GM18951 (cell line): ENCODE measurements at regions not wholly inside any gene's neighbourhood (a gene's known extent, or its start where the extent isn't known, plus 50 kb on each side); places are given as distances from the start of the nearest gene placed in this dataset.
"Not testable (repeated sequence)": the region's sequence is repeated elsewhere in the genome, so short reads cannot be mapped to it uniquely, and the experiment has no call there.

Source experiments
- POLR2A ChIP-seq: IDR thresholded peaks from 4 replicates; pipeline ENCODE4 v1.6.1; 2011; ENCODE audit warnings: mild to moderate bottlenecking; ENCODE audit not compliant: insufficient read length, insufficient read depth; ENCODE audit errors: extremely low read depth
- in situ Hi-C: fragments of 300-500 bp; cut with MboI; formaldehyde crosslinking; loops from one replicate; pipeline ENCODE4 v1.12.0; 2022; ENCODE audit warnings: low sequenced_read_pairs, mixed read lengths, inconsistent platforms; ENCODE audit not compliant: unreplicated experiment

GRCh38 chr3:153051427-153052095 is 110.5 kb upstream of the RAP2B start:
- in situ Hi-C loops = no loop called here
- no peak for TF ChIP-seq POLR2A

- no peak for TF ChIP-seq POLR2A
- in situ Hi-C loops = no loop called here
Observed at GRCh38 chr3:153052096-153052460, 109.9 kb upstream of the RAP2B start.

GRCh38 chr3:153055217-153055616 is 106.8 kb upstream of the RAP2B start:
- in situ Hi-C loops = no loop called here
- TF ChIP-seq POLR2A = no peak

GRCh38 chr3:153055779-153056178 is 106.2 kb upstream of the RAP2B start:
- in situ Hi-C loops = no loop called here
- TF ChIP-seq POLR2A = no peak

- in situ Hi-C loops = not testable (repeated sequence)
Observed at GRCh38 chr3:153058031-153058688, 103.9 kb upstream of the RAP2B start.

DNA sequence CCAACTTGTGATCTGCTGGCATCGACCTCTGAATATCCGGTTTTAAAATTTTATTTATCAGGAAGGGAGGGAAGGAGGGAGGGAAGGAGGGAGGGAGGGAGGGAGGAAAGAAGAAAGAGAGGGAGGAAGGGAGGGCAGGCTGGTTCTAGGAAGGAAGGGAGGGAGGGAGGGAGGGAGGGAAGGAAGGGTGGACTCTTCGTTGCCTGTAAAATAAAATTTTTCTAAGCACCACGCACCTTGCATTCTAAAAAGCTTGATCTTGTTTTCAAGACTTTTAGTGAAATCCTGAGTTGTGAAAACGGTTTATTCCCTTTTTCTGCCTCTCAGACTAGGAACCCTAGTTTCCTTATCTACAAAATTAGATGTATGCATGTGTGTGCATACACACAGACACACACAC is 101.7 kb upstream of the RAP2B start:
- no peak for TF ChIP-seq POLR2A

GRCh38 chr3:153061938-153062528 is 100.0 kb upstream of the RAP2B start:
- no peak for TF ChIP-seq POLR2A
- in situ Hi-C loops = no loop called here

More for the DNA sequence above, 101.7 kb upstream of the RAP2B start:
- in situ Hi-C loops = no loop called here

DNA sequence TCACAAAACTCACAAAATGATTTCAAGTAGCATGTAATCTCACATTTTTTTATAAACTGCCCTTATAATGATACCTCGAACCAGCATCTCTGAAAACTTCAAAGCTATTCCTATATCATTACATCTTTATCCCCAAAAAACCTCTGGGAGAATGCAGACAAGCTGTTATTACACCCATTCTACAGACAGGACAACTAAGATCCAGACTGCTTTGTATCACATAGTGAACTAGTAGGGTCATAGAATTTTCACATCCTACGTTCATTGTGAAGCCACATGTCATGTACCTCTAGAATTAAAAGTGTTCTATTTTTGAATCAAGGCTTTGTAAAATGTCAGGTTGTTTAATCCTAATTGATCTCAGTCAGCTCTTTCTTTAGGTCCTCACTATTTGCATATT is 98.7 kb upstream of the RAP2B start:
- TF ChIP-seq POLR2A = no peak
- in situ Hi-C loops = no loop called here

- no peak for TF ChIP-seq POLR2A
- in situ Hi-C loops = no loop called here
Observed at GRCh38 chr3:153066983-153067382, 95.0 kb upstream of the RAP2B start.

GRCh38 chr3:153069598-153070510 is 92.2 kb upstream of the RAP2B start:
- in situ Hi-C loops = no loop called here
- TF ChIP-seq POLR2A = no peak

- in situ Hi-C loops = no loop called here
- TF ChIP-seq POLR2A = no peak
Observed at GRCh38 chr3:153070511-153070868, 91.5 kb upstream of the RAP2B start.

DNA sequence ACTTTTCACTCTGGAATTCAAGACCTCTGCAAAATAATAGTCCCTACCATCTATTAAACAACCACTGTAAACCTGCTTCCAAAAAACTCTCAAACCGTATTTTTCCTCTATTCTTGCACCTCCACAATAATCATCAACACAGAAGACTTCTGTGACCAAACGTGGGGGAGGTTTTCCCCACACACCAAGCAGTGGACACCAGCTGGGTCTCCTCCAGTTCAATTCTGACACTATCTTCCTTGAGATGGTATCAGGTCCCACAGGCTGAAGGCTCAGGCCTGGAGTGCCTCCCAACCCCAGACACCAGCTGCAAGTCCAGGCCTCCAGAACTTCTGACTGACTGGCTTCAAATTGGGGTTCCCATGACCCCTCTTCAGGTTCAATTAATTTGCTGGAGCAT is 89.6 kb upstream of the RAP2B start:
- TF ChIP-seq POLR2A = no peak
- in situ Hi-C loops = no loop called here

DNA sequence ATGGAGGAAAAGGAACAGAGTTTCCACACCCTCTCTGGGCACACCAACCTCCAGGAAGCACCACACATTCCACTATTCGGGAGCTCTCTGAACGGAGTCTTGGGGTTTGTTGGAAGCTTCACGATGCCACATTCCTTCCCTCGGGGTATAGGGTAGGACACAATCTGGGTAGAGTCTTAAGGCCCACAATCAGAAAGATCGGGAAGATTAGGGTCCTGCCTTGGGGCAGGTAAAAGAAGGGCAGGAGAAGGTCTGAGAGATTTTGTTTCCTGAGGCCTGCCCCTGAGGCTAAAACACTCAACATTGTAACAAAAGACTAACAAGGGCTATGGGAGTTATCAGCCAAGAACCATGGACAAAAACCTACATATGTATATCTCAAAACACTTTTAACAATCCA is 89.2 kb upstream of the RAP2B start:
- in situ Hi-C loops = no loop called here
- no peak for TF ChIP-seq POLR2A
